Activated T-helper 1 cell treated with anti-CD3 and anti-CD28 coated beads, Interleukin-2, amount 50 U/mL, for 16 hours (primary cell): ENCODE measurements at regions not wholly inside any gene's neighbourhood (a gene's known extent, or its start where the extent isn't known, plus 50 kb on each side); places are given as distances from the start of the nearest gene placed in this dataset.

ENCODE experiments used
- DNase-seq, 2 donors: peaks; one replicate each; pipeline ENCODE4 v3.0.0-alpha.2; 2020; ENCODE audit warnings: low read depth in 1 of 2, low spot score in 1 of 2

- DNase-seq, result no peak
Measured at GRCh38 chr11:45477588-45477987, 187.8 kb downstream of the CHST1 start.

DNA sequence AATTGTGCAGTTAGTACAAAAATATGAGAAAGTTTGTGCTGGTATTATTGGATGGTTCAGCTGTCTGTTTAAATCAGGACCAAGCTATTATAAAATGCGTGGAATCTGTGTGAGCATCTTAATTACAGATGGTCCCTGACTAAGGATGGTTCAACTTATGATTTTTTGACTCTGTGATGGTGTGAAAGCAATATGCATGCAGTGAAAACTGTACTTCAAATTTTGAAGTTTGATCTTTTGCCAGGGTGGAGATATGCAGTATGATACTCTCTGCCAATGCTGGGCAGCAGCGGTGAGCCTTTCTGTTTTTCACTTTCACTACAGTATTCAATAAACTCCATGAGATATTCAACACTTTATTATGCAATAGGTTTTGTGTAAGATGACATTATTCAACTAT lies 189.3 kb downstream of the CHST1 start:
- no peak for DNase-seq

- no peak for DNase-seq
Measured at GRCh38 chr11:45475173-45475572, 189.0 kb upstream of the SYT13 start.

- DNase-seq, result no peak
Measured at GRCh38 chr11:45473341-45473895, 187.3 kb upstream of the SYT13 start.

DNA sequence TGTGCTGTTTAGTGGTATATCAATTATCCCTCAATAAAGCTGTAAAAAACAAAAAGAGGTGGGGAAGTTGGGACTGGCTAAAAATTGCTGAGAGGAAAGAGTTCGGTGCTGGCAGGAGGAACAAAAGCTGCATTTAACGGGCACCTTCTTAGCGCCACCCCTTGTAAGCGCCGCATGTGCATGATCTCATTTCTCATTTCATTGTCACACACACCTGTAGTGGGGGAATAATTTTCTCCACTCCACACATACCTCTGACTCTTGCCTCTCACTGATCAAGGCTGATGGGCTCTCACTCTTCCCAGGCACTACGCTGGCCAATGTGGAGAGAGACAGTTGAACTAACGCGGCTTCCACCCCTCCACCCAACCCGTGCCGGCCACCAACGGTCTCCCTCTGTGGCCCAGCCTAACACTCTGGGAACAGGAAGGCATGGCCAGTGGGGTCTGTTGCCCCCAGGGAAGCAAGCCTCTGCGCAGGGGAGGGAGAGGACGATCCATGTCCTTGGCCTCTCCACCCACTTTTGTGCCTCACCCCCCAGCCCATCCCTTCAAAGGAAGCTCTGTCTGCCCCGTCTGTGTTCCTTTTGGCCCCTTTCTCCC lies 186.7 kb upstream of the SYT13 start:
- DNase-seq, result no peak

DNA sequence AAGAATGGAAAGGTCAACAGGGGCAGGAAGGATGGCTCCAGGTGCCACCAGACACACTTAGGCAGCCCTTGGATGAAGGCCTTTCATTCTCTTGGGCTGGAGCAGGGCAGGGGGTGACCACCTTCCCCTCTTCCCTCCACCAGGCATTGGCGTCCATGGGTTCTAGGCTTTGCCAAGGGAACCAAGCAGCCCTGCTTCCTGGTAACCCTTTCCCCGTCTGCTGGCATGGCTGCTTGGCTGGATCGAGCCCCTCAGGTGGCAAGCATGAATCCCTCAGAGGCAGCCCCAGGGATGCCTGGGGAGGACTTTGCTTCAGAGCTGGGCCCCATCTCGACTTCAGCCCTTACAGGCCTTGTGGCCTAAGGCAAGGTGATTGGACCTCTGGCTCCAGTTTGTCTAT lies 185.1 kb upstream of the SYT13 start:
- DNase-seq, result no peak

DNA sequence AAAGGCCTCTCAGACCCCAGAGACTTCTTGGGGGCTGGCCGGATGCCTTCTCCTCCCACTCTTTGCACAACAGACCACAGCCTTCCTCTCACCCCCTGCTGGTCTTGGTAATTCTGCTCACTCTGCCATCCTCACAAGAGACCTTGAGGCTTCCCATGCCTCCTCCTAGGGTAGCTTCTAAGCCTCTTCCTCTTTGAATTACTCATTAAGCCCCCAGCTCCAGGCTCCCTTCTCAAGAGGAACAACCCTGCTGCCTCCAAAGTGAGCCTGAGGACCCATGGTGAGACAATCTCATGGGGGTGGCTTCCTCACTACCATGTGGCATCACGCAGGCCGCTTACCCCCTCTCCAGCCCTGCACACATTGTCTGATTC lies 184.6 kb upstream of the SYT13 start:
- no peak for DNase-seq

DNA sequence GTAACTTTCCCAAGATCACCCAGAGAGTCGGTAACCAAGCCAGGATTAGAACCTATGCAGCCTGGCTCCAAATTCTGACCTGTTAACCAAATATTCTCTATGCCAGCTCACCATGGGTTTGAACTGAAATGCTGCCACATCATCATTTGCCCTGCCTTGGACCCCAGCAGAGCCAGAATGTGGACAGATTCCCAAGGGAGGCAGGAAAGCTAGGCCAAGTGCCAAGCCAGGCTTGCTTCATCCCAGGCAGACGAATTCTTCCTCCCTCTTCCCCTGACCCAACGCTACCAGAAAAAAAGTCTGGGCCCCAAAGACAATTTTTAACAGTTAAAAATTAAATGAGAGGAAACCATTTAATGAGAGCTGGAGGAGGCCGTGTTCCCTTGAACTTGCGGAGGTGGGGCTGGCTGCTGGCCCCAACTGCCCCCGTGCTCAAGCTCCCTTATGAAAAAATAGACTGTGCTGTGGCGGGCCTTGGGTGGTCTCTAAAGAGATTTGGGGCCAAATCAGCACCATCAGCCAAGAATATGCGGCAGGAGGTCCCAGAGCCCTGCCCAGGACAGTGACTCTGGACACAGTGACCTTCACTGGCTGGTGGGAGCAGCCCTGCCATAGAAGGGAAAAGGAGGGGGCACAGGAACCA lies 184.1 kb upstream of the SYT13 start:
- no peak for DNase-seq

DNA sequence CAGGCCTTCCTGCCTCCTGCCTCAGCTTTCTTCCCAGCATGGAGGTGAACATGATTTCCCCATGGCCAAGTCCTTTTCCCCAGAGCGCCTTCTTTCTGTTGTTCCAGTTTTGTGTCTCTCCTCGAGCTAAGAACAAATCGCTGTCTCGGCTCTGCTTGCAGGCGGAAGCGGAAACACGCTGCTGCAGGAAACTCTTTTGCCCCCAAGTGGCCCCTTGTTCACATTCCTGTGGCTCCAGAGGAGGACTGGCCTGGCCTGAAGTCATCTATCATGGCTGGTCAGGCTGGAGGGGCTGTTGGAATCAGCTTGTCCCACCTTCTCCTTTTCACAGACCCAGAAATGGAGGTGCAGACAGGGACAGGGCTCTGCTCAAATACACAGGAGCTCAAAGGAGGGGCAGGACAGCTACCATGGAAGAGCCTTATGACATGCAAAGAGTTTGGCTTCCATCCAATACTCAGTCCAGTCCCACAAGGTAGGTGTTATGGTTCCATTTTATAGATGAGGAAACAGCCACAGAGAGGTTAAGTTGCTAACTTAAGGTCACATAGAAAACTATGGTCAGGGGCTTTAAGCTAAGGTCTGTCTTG lies 182.2 kb upstream of the SYT13 start:
- no peak for DNase-seq

DNA sequence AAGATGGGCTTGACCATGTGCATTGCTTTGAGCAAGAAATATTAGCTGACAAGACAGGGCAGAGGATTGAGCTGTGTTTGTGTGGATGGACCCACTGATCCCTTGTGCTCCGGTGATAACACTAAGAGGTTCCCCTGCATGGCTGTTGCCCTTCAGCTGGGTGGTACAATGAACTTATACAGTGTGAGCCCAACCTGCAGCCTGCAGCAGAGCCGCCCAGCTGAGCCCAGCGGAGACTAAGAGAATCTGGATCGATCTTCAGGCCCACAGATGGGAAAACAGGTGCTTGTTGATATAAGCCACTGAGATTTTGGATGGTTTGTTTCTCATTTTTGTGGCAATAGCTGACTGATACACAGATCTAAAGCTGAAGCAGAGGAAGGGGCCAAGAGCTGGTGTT lies 177.4 kb upstream of the SYT13 start:
- DNase-seq, result no peak

- DNase-seq, result no peak
Measured at GRCh38 chr11:45461514-45461913, 175.4 kb upstream of the SYT13 start.

DNA sequence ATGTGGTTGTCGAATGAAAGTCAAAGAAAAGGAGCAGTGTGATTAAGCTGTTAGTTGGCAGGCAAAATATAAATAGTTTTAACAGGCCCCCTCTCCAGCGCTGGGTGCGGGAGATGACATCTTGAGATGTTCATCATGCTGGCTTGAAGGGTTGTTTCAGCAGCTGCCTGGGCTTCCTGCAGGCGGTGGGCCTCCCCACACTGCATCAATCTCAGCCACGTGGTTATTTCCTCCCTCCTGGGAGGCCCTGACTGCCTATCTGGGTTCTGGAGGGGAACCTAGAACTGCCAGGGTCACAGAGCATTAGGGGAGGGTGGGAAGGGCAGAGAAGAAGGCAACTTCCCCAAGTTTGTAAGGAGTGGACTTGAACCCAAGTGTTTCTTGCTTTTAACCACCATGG lies 173.3 kb upstream of the SYT13 start:
- DNase-seq, result no peak

DNA sequence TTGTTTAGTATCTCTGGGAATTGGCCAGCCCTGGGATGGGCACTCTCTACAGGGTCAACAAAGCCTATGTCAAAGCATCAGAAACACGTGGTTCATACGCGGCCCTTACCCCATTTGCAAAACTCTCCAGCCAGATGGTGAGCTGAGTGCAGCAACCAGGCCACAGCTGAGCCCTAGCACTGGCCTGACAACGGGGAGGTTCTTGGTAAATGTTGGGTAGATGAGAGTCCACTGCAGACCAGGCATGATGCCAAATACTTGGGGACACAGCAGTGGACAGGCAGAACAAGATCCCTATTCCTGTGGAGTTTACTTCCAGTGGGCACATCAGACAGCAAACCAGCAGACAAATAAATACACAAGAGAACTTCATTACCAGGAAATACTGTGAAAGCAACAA lies 172.1 kb upstream of the SYT13 start:
- DNase-seq, result no peak

DNA sequence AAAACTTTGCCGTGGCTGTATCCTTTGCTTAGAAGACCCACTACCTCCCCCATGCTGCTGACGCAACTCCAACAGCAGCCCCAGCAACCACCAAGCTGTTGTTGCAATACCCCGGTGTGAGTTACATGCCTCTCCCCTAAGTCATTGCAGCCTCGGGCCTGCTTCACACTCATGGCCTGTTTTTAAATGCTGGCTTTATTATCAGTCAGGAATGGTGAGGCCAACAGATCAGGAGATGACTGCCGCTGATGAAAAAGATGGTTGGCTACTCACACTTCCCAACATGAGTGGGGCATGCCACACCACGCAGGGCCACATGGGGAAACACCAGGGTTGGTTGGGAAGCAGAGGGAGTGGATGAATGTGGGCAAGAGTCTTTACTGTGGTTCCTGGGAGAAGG lies 171.5 kb upstream of the SYT13 start:
- DNase-seq, result no peak

DNA sequence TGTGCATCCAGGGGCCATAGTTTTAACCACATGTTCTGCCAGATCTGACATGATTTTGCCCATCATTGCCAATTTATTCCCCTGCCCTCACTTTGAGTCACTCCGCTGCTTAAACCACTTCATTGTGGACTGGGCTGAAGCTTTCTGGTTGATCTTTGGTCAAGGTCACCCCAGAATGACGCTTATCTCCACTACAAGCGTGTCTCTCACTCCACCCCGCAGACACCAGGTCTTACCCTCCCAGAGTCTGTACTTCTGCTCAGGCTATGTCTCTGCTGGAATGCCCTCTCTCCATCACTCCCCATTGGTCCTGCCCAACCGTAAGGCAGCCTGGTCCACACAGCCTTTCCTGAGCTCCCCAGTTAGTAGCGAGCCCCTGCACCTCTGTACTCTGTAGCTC lies 170.5 kb upstream of the SYT13 start:
- no peak for DNase-seq

DNA sequence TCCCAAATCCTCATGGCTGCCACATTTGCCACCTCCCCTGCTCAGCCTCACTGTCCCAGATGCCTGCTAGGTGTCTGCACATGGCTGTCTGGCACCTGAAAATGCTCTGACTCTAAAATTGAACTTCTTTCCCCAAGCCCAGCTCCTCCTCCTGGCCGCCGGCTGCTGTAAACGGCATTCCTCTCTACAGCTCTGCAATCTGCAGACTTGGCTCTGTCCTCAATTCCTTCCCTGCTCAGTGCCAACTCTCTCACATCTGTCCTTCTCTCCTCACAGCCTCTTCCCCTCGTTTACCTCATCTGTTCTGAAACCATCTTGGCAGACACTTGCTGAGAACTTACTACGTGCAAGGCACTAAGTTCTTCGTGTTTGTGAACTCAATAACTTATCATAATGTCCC lies 169.4 kb upstream of the SYT13 start:
- DNase-seq, result no peak

DNA sequence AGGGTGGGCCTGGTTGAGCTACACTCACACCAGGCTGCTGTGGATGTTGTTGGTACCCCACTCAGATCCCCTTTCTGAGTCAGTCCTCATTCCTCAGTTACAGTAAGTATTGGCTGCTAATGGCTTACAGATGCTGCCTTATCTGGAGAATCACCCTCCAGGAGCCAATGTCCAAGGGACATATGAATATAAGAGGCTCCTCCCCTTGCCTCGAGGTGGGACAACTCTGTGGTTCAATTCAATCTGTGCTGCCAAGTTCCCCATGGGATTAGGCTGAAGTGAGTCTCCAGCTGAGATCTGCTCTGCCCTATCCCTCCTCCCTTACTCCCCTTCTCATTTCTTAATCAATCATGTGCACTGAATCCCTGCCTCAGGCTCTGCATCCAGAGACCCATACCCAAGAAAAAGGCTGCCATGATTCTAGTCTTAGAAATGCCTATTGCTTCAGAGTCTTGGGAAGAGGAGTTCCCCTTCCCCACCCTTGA lies 168.8 kb upstream of the SYT13 start:
- no peak for DNase-seq

DNA sequence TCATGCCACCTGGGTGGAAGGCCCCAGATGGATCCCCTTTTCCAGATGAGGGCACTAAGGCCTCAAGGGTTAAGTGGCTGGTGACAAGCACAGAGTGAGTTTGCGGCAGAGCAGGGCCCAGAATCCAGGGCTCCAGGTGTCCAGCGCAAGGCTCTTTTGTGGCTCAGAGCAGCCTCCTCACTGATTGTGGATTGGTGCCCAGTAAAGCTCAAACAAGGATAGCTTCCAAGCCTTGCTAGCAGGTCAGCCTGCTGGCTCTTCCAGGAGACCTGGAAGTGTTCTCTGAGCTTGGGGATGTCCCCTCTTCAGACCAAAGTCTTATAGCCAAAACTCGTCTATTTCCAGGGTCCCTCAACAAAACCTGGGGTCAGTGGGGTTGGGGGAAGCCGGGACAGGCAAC lies 167.6 kb upstream of the SYT13 start:
- no peak for DNase-seq

- no peak for DNase-seq
Measured at GRCh38 chr11:45451766-45452440, 165.8 kb upstream of the SYT13 start.

DNA sequence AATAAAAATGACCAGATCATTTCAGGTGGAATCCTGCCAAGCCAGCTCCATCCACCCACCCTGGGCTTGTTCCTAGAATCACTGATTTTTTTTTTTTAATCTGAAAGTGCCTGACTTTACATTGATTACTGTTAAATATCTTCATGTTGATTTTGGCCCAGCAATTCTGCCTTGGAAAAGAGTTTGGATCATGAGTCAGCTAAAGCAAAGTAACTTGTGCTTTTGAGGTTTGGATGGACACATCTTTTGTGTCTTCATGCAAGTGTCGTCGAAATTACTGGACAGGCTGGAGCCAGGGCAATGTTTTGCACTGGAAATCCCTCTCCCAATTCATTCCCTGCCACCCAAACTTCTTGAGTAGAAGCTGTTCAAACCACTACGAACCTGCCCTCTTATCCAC lies 164.0 kb upstream of the SYT13 start:
- DNase-seq, result no peak

- no peak for DNase-seq
Measured at GRCh38 chr11:45449036-45449601, 163.0 kb upstream of the SYT13 start.

DNA sequence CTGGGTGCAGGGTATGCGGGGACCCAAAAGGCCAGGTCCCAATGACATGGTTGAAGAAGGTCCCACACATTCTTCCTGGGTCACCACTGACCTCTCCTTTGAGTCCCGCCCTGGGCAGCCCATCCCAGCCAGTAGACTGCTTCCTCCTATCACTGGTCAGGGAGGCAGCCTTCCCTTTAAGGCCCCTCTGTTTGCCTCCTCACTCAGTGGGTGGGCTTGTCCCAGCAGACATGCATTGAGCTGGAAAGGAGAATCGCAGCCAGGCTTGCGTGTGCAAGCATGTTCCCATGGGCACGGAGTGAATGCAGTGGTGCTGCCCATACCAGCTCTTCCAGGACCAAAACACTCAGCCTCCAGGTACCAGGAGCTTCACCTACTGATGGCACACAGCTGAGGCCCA lies 162.4 kb upstream of the SYT13 start:
- no peak for DNase-seq
